ENCODE measurements at regions not wholly inside any gene's neighbourhood (a gene's known extent, or its start where the extent isn't known, plus 50 kb on each side); places are given as distances from the start of the nearest gene placed in this dataset.

DNA sequence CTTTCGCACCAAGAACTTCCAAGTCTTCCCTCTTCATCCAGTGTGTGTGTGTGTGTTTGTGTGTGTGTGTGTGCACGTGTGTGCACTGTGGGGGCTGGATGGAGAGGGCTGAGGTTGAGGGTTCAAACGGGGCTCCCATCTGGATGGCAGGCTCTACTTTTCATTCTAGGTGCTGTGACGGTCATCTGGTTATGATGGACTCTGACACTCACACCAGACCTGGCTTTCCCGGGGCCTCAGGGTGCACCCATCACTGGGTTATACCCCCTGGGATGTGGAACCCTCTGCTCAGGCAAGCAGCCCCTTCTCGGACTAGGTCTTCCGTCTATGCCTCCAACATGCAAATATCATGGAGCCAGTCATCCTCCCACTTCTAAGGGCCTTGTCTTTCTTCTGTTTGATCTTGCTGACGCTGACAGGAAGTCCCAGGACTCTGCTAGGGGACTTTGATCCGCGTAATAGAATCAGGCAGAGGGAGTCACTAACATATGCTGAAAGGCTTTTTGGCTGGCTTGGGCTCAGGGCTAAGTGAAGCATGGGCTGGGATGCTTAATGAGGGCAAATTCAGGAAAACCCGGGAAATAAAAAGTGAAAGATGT, 313.6 kb downstream of the CDC5L start:
- no peaks in the 10 kb centered on the region for H3K9me3 ChIP-seq (ENCODE audit: control insufficient read depth, insufficient read depth, low read depth, low read length)
- H3K4me1 ChIP-seq (ENCODE audit: control insufficient read depth, insufficient read depth, low read length), result no peaks in the 10 kb centered on the region
- H3K36me3 ChIP-seq (ENCODE audit: control insufficient read depth in 2 of 2, insufficient read depth in 1 of 2, low read length in 2 of 2), result no peaks in the 10 kb centered on the region
- no peak overlapping the region for H3K27ac ChIP-seq (ENCODE audit: extremely low read depth, low read depth, low read length)
- ChIA-PET CTCF (interaction anchor here (0.8 to 2.4 kb wide), 2 partner anchors 8 to 45 kb away, joined by 4 to 8 read pairs; no protein-coding TSS in a partner anchor), POLR2A (no interaction called here)
- H3K4me3 ChIP-seq (ENCODE audit: low read depth, low read length), result no peak overlapping the region
- TF ChIP-seq ZNF560 (tag by site-specific recombination; IDR thresholded peaks at IDR 0.05; ENCODE audit: borderline replicate concordance) (no peak), ZNF747 (tag by site-specific recombination; IDR thresholded peaks at IDR 0.05) (no peak)
- TF ChIP-seq, protein P1, sequence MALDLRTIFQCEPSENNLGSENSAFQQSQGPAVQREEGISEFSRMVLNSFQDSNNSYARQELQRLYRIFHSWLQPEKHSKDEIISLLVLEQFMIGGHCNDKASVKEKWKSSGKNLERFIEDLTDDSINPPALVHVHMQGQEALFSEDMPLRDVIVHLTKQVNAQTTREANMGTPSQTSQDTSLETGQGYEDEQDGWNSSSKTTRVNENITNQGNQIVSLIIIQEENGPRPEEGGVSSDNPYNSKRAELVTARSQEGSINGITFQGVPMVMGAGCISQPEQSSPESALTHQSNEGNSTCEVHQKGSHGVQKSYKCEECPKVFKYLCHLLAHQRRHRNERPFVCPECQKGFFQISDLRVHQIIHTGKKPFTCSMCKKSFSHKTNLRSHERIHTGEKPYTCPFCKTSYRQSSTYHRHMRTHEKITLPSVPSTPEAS (tag by site-specific recombination; IDR thresholded peaks at IDR 0.05), result peak; percentile 61

DNA sequence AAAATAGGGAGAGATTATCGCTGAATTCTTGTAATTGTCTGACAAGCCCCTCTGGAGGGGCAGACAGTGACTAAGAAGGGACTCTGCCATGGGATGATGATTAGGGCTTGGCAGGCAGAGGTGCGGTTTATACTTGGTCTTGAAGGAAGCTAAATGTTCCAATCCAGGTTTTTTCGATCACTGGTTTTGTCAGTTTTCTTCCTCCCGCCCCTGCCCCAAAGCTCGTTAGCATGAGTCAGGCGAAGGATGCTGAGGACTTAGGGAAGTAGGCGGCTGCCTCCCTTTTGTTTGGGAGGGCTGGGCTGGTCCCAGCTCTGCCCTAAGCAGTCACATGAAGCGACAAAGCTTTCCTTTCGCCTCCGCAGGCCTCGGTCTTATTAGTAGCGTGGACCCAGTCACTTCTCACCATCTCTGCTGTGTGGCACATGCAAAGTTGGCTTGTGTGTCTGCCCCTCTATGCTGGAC, 314.2 kb downstream of the CDC5L start:
- no peaks in the 10 kb centered on the region for H3K36me3 ChIP-seq (ENCODE audit: control insufficient read depth in 2 of 2, insufficient read depth in 1 of 2, low read length in 2 of 2)
- no peaks in the 10 kb centered on the region for H3K9me3 ChIP-seq (ENCODE audit: control insufficient read depth, insufficient read depth, low read depth, low read length)
- no peak overlapping the region for H3K4me3 ChIP-seq (ENCODE audit: low read depth, low read length)
- POLR2A ChIA-PET, result no interaction called here
- H3K4me1 ChIP-seq (ENCODE audit: control insufficient read depth, insufficient read depth, low read length), result no peaks in the 10 kb centered on the region
- CTCF ChIA-PET, result interaction anchor here (0.8 to 2.4 kb wide), 2 partner anchors 9 to 46 kb away, joined by 4 to 8 read pairs; no protein-coding TSS in a partner anchor
- TF ChIP-seq ZEB2 (tag by site-specific recombination; IDR thresholded peaks at IDR 0.05) (no peak), ZNF221 (tag by site-specific recombination; IDR thresholded peaks at IDR 0.05; ENCODE audit: borderline replicate concordance) (no peak), SCRT1 (tag by site-specific recombination; IDR thresholded peaks at IDR 0.05; ENCODE audit: borderline replicate concordance) (no peak), ZNF530 (tag by site-specific recombination; IDR thresholded peaks at IDR 0.05; ENCODE audit: low read depth) (no peak), ZNF416 (tag by site-specific recombination; IDR thresholded peaks at IDR 0.05) (no peak), ZNF585B (tag by site-specific recombination; IDR thresholded peaks at IDR 0.05) (no peak), ZNF19 (tag by site-specific recombination; IDR thresholded peaks at IDR 0.05; ENCODE audit: low read depth) (no peak), ZNF114 (tag by site-specific recombination; IDR thresholded peaks at IDR 0.05) (no peak), ZNF654 (tag by site-specific recombination; IDR thresholded peaks at IDR 0.05; ENCODE audit: low read depth) (no peak), ZNF37A (tag by site-specific recombination; IDR thresholded peaks at IDR 0.05) (no peak), ZNF202 (tag by site-specific recombination; IDR thresholded peaks at IDR 0.05; ENCODE audit: borderline replicate concordance) (no peak), ZNF843 (tag by site-specific recombination; IDR thresholded peaks at IDR 0.05) (no peak)
- TF ChIP-seq, protein P2, sequence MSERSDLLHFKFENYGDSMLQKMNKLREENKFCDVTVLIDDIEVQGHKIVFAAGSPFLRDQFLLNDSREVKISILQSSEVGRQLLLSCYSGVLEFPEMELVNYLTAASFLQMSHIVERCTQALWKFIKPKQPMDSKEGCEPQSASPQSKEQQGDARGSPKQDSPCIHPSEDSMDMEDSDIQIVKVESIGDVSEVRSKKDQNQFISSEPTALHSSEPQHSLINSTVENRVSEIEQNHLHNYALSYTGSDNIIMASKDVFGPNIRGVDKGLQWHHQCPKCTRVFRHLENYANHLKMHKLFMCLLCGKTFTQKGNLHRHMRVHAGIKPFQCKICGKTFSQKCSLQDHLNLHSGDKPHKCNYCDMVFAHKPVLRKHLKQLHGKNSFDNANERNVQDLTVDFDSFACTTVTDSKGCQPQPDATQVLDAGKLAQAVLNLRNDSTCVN (tag by site-specific recombination; optimal IDR thresholded peaks at IDR 0.05), result no peak
- TF ChIP-seq, protein P3, sequence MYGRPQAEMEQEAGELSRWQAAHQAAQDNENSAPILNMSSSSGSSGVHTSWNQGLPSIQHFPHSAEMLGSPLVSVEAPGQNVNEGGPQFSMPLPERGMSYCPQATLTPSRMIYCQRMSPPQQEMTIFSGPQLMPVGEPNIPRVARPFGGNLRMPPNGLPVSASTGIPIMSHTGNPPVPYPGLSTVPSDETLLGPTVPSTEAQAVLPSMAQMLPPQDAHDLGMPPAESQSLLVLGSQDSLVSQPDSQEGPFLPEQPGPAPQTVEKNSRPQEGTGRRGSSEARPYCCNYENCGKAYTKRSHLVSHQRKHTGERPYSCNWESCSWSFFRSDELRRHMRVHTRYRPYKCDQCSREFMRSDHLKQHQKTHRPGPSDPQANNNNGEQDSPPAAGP (tag by site-specific recombination; IDR thresholded peaks at IDR 0.05), result no peak
- TF ChIP-seq, protein P4, sequence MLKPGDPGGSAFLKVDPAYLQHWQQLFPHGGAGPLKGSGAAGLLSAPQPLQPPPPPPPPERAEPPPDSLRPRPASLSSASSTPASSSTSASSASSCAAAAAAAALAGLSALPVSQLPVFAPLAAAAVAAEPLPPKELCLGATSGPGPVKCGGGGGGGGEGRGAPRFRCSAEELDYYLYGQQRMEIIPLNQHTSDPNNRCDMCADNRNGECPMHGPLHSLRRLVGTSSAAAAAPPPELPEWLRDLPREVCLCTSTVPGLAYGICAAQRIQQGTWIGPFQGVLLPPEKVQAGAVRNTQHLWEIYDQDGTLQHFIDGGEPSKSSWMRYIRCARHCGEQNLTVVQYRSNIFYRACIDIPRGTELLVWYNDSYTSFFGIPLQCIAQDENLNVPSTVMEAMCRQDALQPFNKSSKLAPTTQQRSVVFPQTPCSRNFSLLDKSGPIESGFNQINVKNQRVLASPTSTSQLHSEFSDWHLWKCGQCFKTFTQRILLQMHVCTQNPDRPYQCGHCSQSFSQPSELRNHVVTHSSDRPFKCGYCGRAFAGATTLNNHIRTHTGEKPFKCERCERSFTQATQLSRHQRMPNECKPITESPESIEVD (tag by site-specific recombination; IDR thresholded peaks at IDR 0.05), result no peak
- TF ChIP-seq, protein P5, sequence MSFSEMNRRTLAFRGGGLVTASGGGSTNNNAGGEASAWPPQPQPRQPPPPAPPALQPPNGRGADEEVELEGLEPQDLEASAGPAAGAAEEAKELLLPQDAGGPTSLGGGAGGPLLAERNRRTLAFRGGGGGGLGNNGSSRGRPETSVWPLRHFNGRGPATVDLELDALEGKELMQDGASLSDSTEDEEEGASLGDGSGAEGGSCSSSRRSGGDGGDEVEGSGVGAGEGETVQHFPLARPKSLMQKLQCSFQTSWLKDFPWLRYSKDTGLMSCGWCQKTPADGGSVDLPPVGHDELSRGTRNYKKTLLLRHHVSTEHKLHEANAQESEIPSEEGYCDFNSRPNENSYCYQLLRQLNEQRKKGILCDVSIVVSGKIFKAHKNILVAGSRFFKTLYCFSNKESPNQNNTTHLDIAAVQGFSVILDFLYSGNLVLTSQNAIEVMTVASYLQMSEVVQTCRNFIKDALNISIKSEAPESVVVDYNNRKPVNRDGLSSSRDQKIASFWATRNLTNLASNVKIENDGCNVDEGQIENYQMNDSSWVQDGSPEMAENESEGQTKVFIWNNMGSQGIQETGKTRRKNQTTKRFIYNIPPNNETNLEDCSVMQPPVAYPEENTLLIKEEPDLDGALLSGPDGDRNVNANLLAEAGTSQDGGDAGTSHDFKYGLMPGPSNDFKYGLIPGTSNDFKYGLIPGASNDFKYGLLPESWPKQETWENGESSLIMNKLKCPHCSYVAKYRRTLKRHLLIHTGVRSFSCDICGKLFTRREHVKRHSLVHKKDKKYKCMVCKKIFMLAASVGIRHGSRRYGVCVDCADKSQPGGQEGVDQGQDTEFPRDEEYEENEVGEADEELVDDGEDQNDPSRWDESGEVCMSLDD (tag by site-specific recombination; IDR thresholded peaks at IDR 0.05), result no peak
- TF ChIP-seq, protein P6, sequence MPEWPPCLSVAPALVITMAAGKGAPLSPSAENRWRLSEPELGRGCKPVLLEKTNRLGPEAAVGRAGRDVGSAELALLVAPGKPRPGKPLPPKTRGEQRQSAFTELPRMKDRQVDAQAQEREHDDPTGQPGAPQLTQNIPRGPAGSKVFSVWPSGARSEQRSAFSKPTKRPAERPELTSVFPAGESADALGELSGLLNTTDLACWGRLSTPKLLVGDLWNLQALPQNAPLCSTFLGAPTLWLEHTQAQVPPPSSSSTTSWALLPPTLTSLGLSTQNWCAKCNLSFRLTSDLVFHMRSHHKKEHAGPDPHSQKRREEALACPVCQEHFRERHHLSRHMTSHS (tag by site-specific recombination; IDR thresholded peaks at IDR 0.05), result no peak
- H3K27ac ChIP-seq (ENCODE audit: extremely low read depth, low read depth, low read length), result no peak overlapping the region
